ENCODE measurements at regions not wholly inside any gene's neighbourhood (a gene's known extent, or its start where the extent isn't known, plus 50 kb on each side); places are given as distances from the start of the nearest gene placed in this dataset.

DNA sequence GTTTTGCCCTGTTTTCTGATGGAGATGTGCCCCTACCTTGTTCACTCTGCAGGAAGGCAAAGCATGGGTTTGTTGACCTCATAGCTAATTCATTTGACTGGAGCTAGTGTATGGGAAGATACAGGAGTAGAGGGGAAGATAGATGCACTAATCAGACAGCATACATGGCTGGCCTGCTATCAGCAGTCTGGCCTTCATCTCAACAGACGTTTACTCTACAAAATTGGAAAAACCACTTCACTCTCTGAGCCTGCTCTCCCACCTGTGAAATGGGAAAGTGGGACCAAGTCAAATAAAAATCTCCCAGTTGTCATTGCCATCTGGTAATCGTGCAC, 235.2 kb upstream of the RAB4A start:
- H3K9me3 Mint-ChIP-seq (ENCODE audit: unreplicated experiment), result no peaks in the 10 kb centered on the region
- H3K4me1 Mint-ChIP-seq (ENCODE audit: unreplicated experiment), result peaks cover 20% of the 10 kb centered on the region
- TF ChIP-seq, protein P1, sequence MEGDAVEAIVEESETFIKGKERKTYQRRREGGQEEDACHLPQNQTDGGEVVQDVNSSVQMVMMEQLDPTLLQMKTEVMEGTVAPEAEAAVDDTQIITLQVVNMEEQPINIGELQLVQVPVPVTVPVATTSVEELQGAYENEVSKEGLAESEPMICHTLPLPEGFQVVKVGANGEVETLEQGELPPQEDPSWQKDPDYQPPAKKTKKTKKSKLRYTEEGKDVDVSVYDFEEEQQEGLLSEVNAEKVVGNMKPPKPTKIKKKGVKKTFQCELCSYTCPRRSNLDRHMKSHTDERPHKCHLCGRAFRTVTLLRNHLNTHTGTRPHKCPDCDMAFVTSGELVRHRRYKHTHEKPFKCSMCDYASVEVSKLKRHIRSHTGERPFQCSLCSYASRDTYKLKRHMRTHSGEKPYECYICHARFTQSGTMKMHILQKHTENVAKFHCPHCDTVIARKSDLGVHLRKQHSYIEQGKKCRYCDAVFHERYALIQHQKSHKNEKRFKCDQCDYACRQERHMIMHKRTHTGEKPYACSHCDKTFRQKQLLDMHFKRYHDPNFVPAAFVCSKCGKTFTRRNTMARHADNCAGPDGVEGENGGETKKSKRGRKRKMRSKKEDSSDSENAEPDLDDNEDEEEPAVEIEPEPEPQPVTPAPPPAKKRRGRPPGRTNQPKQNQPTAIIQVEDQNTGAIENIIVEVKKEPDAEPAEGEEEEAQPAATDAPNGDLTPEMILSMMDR (IDR thresholded peaks at IDR 0.05; ENCODE audit: unreplicated experiment), result no peak
- no peak for DNase-seq (ENCODE audit: low spot score)
- H3K27ac Mint-ChIP-seq (ENCODE audit: unreplicated experiment), result no peak overlapping the region
- no peak overlapping the region for H3K4me3 Mint-ChIP-seq (ENCODE audit: unreplicated experiment)
- peaks cover 2% of the 10 kb centered on the region for H3K27me3 Mint-ChIP-seq (ENCODE audit: unreplicated experiment)
- no peaks in the 10 kb centered on the region for H3K36me3 Mint-ChIP-seq (ENCODE audit: low read depth, unreplicated experiment)

DNA sequence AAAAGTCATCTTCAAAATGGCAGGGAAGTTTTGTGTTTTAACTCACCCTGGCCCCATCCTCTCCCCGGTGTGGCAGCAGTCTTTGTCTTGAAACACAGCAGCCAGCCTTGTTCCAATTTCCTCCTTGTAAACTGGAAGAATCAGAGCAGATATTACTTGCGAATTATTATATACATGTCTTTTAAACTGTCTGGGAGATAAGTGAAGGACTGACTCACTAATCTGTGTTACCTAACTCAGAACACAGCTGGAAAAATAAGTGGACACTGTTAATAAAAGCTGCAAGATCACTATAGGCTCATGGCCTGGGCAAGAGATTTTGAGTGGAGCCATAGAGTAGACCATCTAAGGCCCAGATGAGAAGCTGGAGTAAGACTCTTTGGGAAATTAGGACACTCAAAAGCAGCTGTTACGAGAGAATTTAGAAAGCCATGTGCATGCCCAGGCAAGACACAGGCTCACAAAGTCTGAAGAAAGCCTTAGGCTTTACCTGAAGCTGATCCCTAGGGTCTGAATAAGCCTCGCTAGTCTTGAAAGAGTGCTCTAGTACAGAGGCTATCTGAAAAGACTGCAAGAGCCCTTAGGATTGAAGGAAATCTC, 233.0 kb upstream of the RAB4A start:
- DNase-seq (ENCODE audit: low spot score), result no peak
- TF ChIP-seq, protein P1 (IDR thresholded peaks at IDR 0.05; ENCODE audit: unreplicated experiment), result no peak
- H3K36me3 Mint-ChIP-seq (ENCODE audit: low read depth, unreplicated experiment), result no peaks in the 10 kb centered on the region
- peak overlapping the region; percentile 48 for H3K27ac Mint-ChIP-seq (ENCODE audit: unreplicated experiment)
- H3K9me3 Mint-ChIP-seq (ENCODE audit: unreplicated experiment), result no peaks in the 10 kb centered on the region
- peaks cover 11% of the 10 kb centered on the region for H3K4me1 Mint-ChIP-seq (ENCODE audit: unreplicated experiment)
- H3K4me3 Mint-ChIP-seq (ENCODE audit: unreplicated experiment), result no peak overlapping the region
- H3K27me3 Mint-ChIP-seq (ENCODE audit: unreplicated experiment), result peaks cover 2% of the 10 kb centered on the region

DNA sequence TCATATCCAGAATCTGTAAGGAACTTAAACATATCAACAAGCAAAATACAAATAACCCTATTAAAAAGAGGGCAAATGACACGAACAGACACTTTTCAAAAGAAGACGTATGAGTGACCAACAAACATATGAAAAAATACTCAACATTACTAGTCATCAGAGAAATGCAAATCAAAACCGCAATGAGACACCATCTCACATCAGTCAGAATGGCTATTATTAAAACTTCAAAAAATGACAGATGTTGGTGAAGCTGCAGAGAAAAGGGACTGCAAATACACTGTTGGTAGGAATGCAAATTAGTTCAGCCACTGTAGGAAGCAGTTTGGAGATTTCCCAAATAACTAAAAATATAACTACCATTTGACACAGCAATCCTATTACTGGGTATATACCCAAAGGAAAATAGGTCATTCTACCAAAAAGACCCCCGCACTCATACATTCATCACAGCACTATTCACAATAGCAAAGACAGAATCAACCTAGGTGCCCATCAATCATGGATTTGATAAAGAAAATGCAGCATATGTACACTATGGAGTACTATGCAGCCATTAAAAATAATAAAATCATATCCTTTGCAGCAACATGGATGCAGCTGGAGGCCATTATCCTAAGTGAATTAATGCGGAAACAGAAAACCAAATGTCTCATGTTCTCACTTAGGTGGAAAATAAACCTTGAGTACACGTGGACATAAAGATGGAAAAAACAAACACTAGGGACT, 230.1 kb upstream of the RAB4A start:
- Mint-ChIP-seq H3K27ac (ENCODE audit: unreplicated experiment) (no peak overlapping the region), H3K4me1 (ENCODE audit: unreplicated experiment) (peaks cover 8% of the 10 kb centered on the region), H3K27me3 (ENCODE audit: unreplicated experiment) (peaks cover 3% of the 10 kb centered on the region), H3K4me3 (ENCODE audit: unreplicated experiment) (no peak overlapping the region), H3K36me3 (ENCODE audit: low read depth, unreplicated experiment) (no peaks in the 10 kb centered on the region), H3K9me3 (ENCODE audit: unreplicated experiment) (no peaks in the 10 kb centered on the region)
- TF ChIP-seq, protein P1 (IDR thresholded peaks at IDR 0.05; ENCODE audit: unreplicated experiment), result no peak
- DNase-seq (ENCODE audit: low spot score), result no peak

DNA sequence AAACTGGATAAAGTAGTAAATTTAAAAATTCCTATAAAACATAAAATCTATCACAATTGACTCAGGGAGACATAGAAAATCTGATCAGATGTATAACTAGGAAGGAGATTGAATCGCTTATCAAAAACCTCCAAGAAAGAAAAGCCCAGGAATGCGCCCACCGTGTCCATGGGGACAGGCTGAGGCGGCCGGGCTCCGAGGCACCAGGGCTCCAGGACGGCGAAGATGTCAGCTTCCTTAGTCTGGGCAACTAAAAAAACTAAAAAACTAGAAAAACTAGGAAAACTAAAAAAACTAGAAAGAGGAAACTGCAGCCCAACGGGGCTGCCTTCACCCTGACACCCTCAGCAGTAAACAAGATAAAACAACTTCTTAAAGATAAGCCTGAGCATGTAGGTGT, 229.0 kb upstream of the RAB4A start:
- Mint-ChIP-seq H3K4me3 (ENCODE audit: unreplicated experiment) (no peak overlapping the region), H3K4me1 (ENCODE audit: unreplicated experiment) (peaks cover 8% of the 10 kb centered on the region), H3K9me3 (ENCODE audit: unreplicated experiment) (no peaks in the 10 kb centered on the region), H3K36me3 (ENCODE audit: low read depth, unreplicated experiment) (no peaks in the 10 kb centered on the region), H3K27ac (ENCODE audit: unreplicated experiment) (no peak overlapping the region), H3K27me3 (ENCODE audit: unreplicated experiment) (peaks cover 1% of the 10 kb centered on the region)
- TF ChIP-seq, protein P1 (IDR thresholded peaks at IDR 0.05; ENCODE audit: unreplicated experiment), result no peak
- no peak for DNase-seq (ENCODE audit: low spot score)

DNA sequence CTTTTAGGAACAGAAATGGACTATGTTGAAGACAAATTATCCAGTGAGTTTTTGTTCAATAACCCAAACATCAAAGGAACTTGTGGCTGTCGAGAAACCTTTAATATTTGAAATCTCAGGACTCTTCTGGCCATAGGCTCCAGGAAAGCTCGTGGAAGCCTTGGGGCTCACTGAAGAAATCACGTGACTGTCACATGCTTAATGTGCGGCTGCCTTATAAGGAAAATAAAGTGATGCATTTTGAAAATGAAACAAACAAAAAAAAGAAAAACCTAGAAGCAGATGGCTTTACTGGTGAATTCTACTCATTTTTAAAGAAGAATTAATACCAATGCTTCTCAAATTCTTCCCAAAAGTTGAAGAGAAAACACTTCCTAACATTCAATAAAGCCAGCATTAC, 228.4 kb upstream of the RAB4A start:
- Mint-ChIP-seq H3K4me3 (ENCODE audit: unreplicated experiment) (no peak overlapping the region), H3K27ac (ENCODE audit: unreplicated experiment) (no peak overlapping the region), H3K9me3 (ENCODE audit: unreplicated experiment) (no peaks in the 10 kb centered on the region), H3K27me3 (ENCODE audit: unreplicated experiment) (peaks cover 1% of the 10 kb centered on the region), H3K36me3 (ENCODE audit: low read depth, unreplicated experiment) (no peaks in the 10 kb centered on the region), H3K4me1 (ENCODE audit: unreplicated experiment) (peaks cover 8% of the 10 kb centered on the region)
- TF ChIP-seq, protein P1 (IDR thresholded peaks at IDR 0.05; ENCODE audit: unreplicated experiment), result no peak
- no peak for DNase-seq (ENCODE audit: low spot score)

Data from endothelial cell (in vitro differentiated cells).